Heart right ventricle (tissue), 16 donors: ENCODE measurements at regions not wholly inside any gene's neighbourhood (a gene's known extent, or its start where the extent isn't known, plus 50 kb on each side); places are given as distances from the start of the nearest gene placed in this dataset.

ENCODE experiments used
- ATAC-seq, 8 donors: fragments of 200-7000 bp; cut with Tn5 transposase; one replicate each; pipeline ENCODE4 v1.9.1; 2020; ENCODE audit warnings: mild to moderate bottlenecking in 8 of 8, moderate library complexity in 8 of 8, moderate number of reproducible peaks in 1 of 8
- DNase-seq, 2 donors: peaks; one replicate each; pipeline ENCODE4 v3.0.0-alpha.2; 2020
- H3K27ac ChIP-seq, 10 donors: fragments of 200-600 bp; sonication (generic) in 2 of 10; one replicate each; pipeline versions ENCODE4 v1.5.0 to v1.8.0; 2020 to 2022; ENCODE audit warnings: mild to moderate bottlenecking in 3 of 10
- H3K27me3 ChIP-seq, 7 donors: fragments of 200-600 bp; one replicate each; pipeline ENCODE4 v1.8.0; 2021 to 2022; ENCODE audit warnings: mild to moderate bottlenecking in 2 of 7
- H3K36me3 ChIP-seq, 9 donors: fragments of 200-600 bp; sonication (generic) in 1 of 9; one replicate each; pipeline versions ENCODE4 v1.5.0 to v1.8.0; 2020 to 2022; ENCODE audit warnings: mild to moderate bottlenecking in 2 of 9
- H3K4me1 ChIP-seq, 9 donors: fragments of 200-600 bp; sonication (generic) in 1 of 9; one replicate each; pipeline versions ENCODE4 v1.5.0 to v1.8.0; 2020 to 2022; ENCODE audit warnings: mild to moderate bottlenecking in 4 of 9
- H3K4me3 ChIP-seq, 10 donors: fragments of 200-600 bp; sonication (generic) in 2 of 10; one replicate each; pipeline versions ENCODE4 v1.5.0 to v1.8.0; 2020 to 2022; ENCODE audit warnings: mild to moderate bottlenecking in 7 of 10, moderate library complexity in 2 of 10
- H3K9me3 ChIP-seq, 11 donors: fragments of 200-600 bp in 10 of 11; sonication (generic) in 2 of 11; one replicate each; pipeline versions ENCODE4 v1.5.0 to v1.8.0; 2013 to 2022; ENCODE audit warnings: mild to moderate bottlenecking in 2 of 11, control low read depth in 1 of 11, moderate library complexity in 1 of 11
- CTCF ChIP-seq, 9 donors: fragments of 200-600 bp; sonication (generic) in 2 of 9; IDR thresholded peaks; one replicate each; pipeline versions ENCODE4 v1.5.0 to v1.8.0; 2021 to 2022; ENCODE audit warnings: antibody characterized with exemption in 9 of 9, mild to moderate bottlenecking in 5 of 9, moderate library complexity in 1 of 9
- WGBS, 2 donors: extraction: QIAGEN DNeasy Blood & Tissue Kit; methylation state at CpG; one replicate each; pipeline ENCODE4 v1.1.7; 2013; ENCODE audit warnings: inconsistent platforms in 1 of 2; 5-methylcytosine and 5-hydroxymethylcytosine counted together
- intact Hi-C, 10 donors: fragments of 100-400 bp; cut with DNase I; formaldehyde crosslinking; loops; one replicate each; pipeline versions ENCODE4 v1.11.1 to v1.14.2; 2022
- donor health status: Arrhythmogenic right ventricular cardiomyopathy.
- donor health status: ischemic (EF 13 %, LVEDD 7.1; RV severe dilation, severe dysfunction).
- donor health status: healthy with polysubstance abuse.
- donor health status: DM: no; HTN: yes; CAD: no.
- donor health status: DM: no; HTN: no; CAD: no.
- donor health status: ischemic (EF 25% LVEDD 6.9; RV normal size, moderate dysfunction).
- donor health status: ischemic (EF 25% LVEDD 5.7; RV mildly dilated, moderate dysfunction).
- donor health status: healthy.
- donor health status: DM: yes; HTN: yes; CAD: no.
- donor health status: Ischemic cardiomyopathy.
- donor health status: ischemic (EF 35%, LVEDD 5.7; RV mildly dilated, moderate dysfunction).
- donor health status: nonischemic (EF 11% LVEDD 7.7; RV severe dilation, severe dysfunction).
- donor health status: DM: yes; HTN: yes; CAD: no.
- donor health status: PGD.
- donor health status: ischemic (EF 29% LVEDD 5.4; RV normal size, mild dysfunction).
- donor health status: nonischemic (EF 23%, LVEDD 6.1; RV moderate dilation, normal function).

- Histone ChIP-seq H3K9me3 (no peaks in the 10 kb centered on the region), H3K36me3 (no peaks in the 10 kb centered on the region), H3K4me1 (no peaks in the 10 kb centered on the region), H3K27ac (no peak overlapping the region), H3K4me3 (no peak overlapping the region), H3K27me3 (peaks cover 0 to 62% (median 3%) of the 10 kb centered on the region in 7 donors)
- no peak for ATAC-seq
- intact Hi-C loops = no loop called here
- 13% methylated on average over 10 of the region's 10 CpGs for WGBS, 2 donors
- DNase-seq = no peak
- no peak for TF ChIP-seq CTCF (IDR thresholded peaks at IDR 0.05)
Measured at GRCh38 chr16:17949141-17949981, 387.2 kb downstream of the NPIPA8 start.

- Histone ChIP-seq H3K4me3 (no peak overlapping the region), H3K27ac (no peak overlapping the region), H3K4me1 (no peaks in the 10 kb centered on the region), H3K36me3 (no peaks in the 10 kb centered on the region), H3K27me3 (peaks cover 0 to 57% (median 0%) of the 10 kb centered on the region in 7 donors), H3K9me3 (no peaks in the 10 kb centered on the region)
- WGBS, 2 donors = 90 to 91% methylated on average over 3 of the region's 3 CpGs
- DNase-seq (no peak), ATAC-seq (no peak)
- TF ChIP-seq CTCF (IDR thresholded peaks at IDR 0.05) = no peak
- intact Hi-C loops = no loop called here
Measured at GRCh38 chr16:17947637-17948036, 388.9 kb downstream of the NPIPA8 start.

DNA sequence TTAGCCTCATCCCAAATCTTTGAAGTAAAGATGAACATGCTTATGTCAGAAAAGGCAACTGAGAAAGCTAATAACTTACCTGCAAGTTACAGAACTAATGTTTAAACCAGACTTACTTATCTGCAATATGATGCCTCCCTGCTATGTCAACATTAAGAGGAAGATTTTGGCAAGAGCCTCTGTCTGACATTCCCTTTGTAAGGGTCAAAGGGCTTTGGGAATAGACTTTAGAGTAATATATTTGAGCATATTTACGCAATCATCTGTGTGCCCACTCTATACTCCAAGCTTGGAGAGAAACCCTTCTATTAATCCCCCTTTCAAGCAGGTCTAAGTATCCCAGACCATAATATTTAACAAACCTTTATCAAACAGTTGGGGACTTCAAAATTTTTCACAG is 389.4 kb downstream of the NPIPA8 start:
- 88 to 95% methylated on average over 1 of the region's 1 CpG for WGBS, 2 donors

GRCh38 chr16:17945080-17945601 is 391.4 kb downstream of the NPIPA8 start:
- WGBS, 2 donors = 87% methylated on average over 5 of the region's 5 CpGs
- intact Hi-C loops = no loop called here
- no peak for TF ChIP-seq CTCF (IDR thresholded peaks at IDR 0.05)

More for the DNA sequence above, 389.4 kb downstream of the NPIPA8 start:
- peaks cover 0 to 57% (median 0%) of the 10 kb centered on the region in 7 donors for H3K27me3 ChIP-seq
- DNase-seq (no peak), ATAC-seq (no peak)
- intact Hi-C loops = no loop called here
- no peaks in the 10 kb centered on the region for H3K4me1 ChIP-seq
- H3K4me3 ChIP-seq = no peak overlapping the region
- no peak for TF ChIP-seq CTCF (IDR thresholded peaks at IDR 0.05)
- no peaks in the 10 kb centered on the region for H3K9me3 ChIP-seq
- H3K27ac ChIP-seq = no peak overlapping the region
- no peaks in the 10 kb centered on the region for H3K36me3 ChIP-seq

More at GRCh38 chr16:17945080-17945601, 391.4 kb downstream of the NPIPA8 start:
- no peaks in the 10 kb centered on the region for H3K36me3 ChIP-seq
- peaks cover 0 to 50% (median 0%) of the 10 kb centered on the region in 7 donors for H3K27me3 ChIP-seq
- no peaks in the 10 kb centered on the region for H3K4me1 ChIP-seq
- no peak overlapping the region for H3K4me3 ChIP-seq
- DNase-seq (no peak), ATAC-seq (no peak)
- H3K9me3 ChIP-seq = no peaks in the 10 kb centered on the region
- no peak overlapping the region for H3K27ac ChIP-seq
